K562 (cell line): ENCODE measurements at regions not wholly inside any gene's neighbourhood (a gene's known extent, or its start where the extent isn't known, plus 50 kb on each side); places are given as distances from the start of the nearest gene placed in this dataset.

ENCODE experiments used
- ATAC-seq: fragments of 200-7000 bp; cut with Tn5 transposase; 3 replicates; pipeline ENCODE4 v1.9.1; 2020; ENCODE audit warnings: moderate library complexity
- BruUV-seq: library from RNA; stranded (reverse); fragments of 400-500 nt; replicated peaks from 2 replicates; lab custom pipeline; 2021; lab: Mats Ljungman, UMichigan
- CTCF ChIA-PET: fragments of 300-600 bp; formaldehyde crosslinking; extraction: SDS; loops from one replicate; lab custom pipeline; 2021; ENCODE audit warnings: low intra/inter-chr PET ratio; lab: Yijun Ruan, JAX
- POLR2A ChIA-PET: fragments of 300-600, 350-650 bp; sonication (Branson Sonifier 250); formaldehyde crosslinking; extraction: SDS; loops from one replicate; lab custom pipeline; 2021; ENCODE audit warnings: antibody characterized with exemption, inconsistent platforms; lab: Yijun Ruan, JAX
- DNase-seq, 4 experiments: peaks; one replicate each; pipeline versions ENCODE4 v3.0.0 to v3.0.0-alpha.2; 2011 to 2018; ENCODE audit warnings: low spot score in 3 of 4, mixed read lengths in 3 of 4; ENCODE audit errors: extremely low read depth in 1 of 4
- FAIRE-seq: peaks from 2 replicates; lab custom pipeline; 2011; peaks lifted over from hg19 to GRCh38; lab: Jason Lieb, UNC
- H2AFZ ChIP-seq: 2 replicates; pipeline ENCODE4 v1.6.0; 2011; ENCODE audit warnings: low read depth, low read length, control low read depth, inconsistent platforms
- H3K27ac ChIP-seq: fragments of 200-600 bp; 3 replicates; pipeline ENCODE4 v1.8.0; 2011; ENCODE audit warnings: low read depth, mild to moderate bottlenecking, control low read depth, inconsistent platforms, low read length, moderate library complexity, mixed read lengths; ENCODE audit errors: extremely low read depth
- H3K27me3 ChIP-seq, 2 experiments: fragments of 300-600 bp in 1 of 2; 2 replicates in 1 of 2; 3 replicates in 1 of 2; pipeline versions ENCODE4 v1.6.0 to v1.8.0; 2011; ENCODE audit warnings: inconsistent platforms in 2 of 2, low read length in 2 of 2, mild to moderate bottlenecking in 1 of 2, mixed read lengths in 1 of 2, moderate library complexity in 1 of 2; ENCODE audit not compliant: control insufficient read depth in 2 of 2, insufficient read depth in 2 of 2
- H3K36me3 ChIP-seq: fragments of 300-600 bp; 3 replicates; pipeline ENCODE4 v1.8.0; 2011; ENCODE audit warnings: mild to moderate bottlenecking, low read length, inconsistent platforms; ENCODE audit not compliant: control insufficient read depth, insufficient read depth
- H3K4me1 ChIP-seq, 2 experiments: fragments of 200-600 bp in 1 of 2; replicated peaks in 1 of 2; 2 replicates in 1 of 2; 3 replicates in 1 of 2; pipeline versions ENCODE4 v1.5.1 to v1.8.0; 2011; ENCODE audit warnings: inconsistent platforms in 2 of 2, low read length in 2 of 2, mild to moderate bottlenecking in 1 of 2, mixed read lengths in 1 of 2, moderate library complexity in 1 of 2; ENCODE audit not compliant: control insufficient read depth in 2 of 2, insufficient read depth in 2 of 2
- H3K4me2 ChIP-seq: 2 replicates; pipeline ENCODE4 v1.6.1; 2011; ENCODE audit warnings: low read length, control low read depth, inconsistent platforms, mixed read lengths; ENCODE audit not compliant: insufficient read depth
- H3K4me3 ChIP-seq: fragments of 200-600 bp; sonication (generic), shearing (Covaris generic); 2 replicates; pipeline ENCODE4 v1.5.1; 2016; ENCODE audit warnings: control low read depth, inconsistent platforms
- H3K79me2 ChIP-seq: fragments of 200-600 bp; 3 replicates; pipeline ENCODE4 v1.8.0; 2011; ENCODE audit warnings: low read length, inconsistent platforms; ENCODE audit not compliant: control insufficient read depth, insufficient read depth
- H3K9ac ChIP-seq, 2 experiments: 2 replicates each; pipeline versions ENCODE4 v1.6.0 to v1.6.1; 2011; ENCODE audit warnings: low read depth in 2 of 2, low read length in 2 of 2, control low read depth in 1 of 2, inconsistent platforms in 1 of 2, mild to moderate bottlenecking in 1 of 2, mixed read lengths in 1 of 2; ENCODE audit not compliant: insufficient read depth in 1 of 2
- H3K9me1 ChIP-seq: one replicate; pipeline ENCODE4 v1.6.0; 2011; ENCODE audit warnings: inconsistent platforms, mild to moderate bottlenecking, low read length, moderate library complexity; ENCODE audit not compliant: control insufficient read depth, insufficient read depth
- H3K9me3 ChIP-seq: replicated peaks from 2 replicates; pipeline ENCODE4 v1.5.1; 2011; ENCODE audit warnings: low read depth, low read length, inconsistent platforms; ENCODE audit not compliant: control insufficient read depth, insufficient read depth
- H4K20me1 ChIP-seq: replicated peaks from 2 replicates; pipeline ENCODE4 v1.6.1; 2011; ENCODE audit warnings: low read length, inconsistent platforms, mixed read lengths; ENCODE audit not compliant: control insufficient read depth, insufficient read depth
- CEBPZ ChIP-seq: fragments of 150-350 bp; IDR thresholded peaks from 2 replicates; pipeline ENCODE4 v1.6.1; 2014; ENCODE audit warnings: low read depth, mild to moderate bottlenecking, low read length, borderline replicate concordance
- GABPB1 ChIP-seq: sonication (generic); formaldehyde crosslinking; IDR thresholded peaks from 2 replicates; pipeline ENCODE4 v1.8.0; 2022; ENCODE audit warnings: mild to moderate bottlenecking, missing genetic modification reagents
- RHOXF2B ChIP-seq: fragments of 250-450 bp; sonication (Bioruptor Pico); conservative IDR thresholded peaks from 2 replicates; pipeline ENCODE4 v1.5.1; 2021
- SAP30 ChIP-seq: fragments of 200-600 bp; sonication (generic); IDR thresholded peaks from 2 replicates; pipeline ENCODE4 v1.6.1; 2012; ENCODE audit warnings: borderline replicate concordance, low read depth, mild to moderate bottlenecking, moderate library complexity, low read length, control low read depth, inconsistent platforms; ENCODE audit not compliant: insufficient read depth, poor library complexity, severe bottlenecking
- TAF7 ChIP-seq: fragments of 450-650 bp; IDR thresholded peaks from 2 replicates; pipeline ENCODE4 v1.6.1; 2016; ENCODE audit warnings: missing genetic modification characterization, missing compliant biosample characterization
- ZKSCAN1 ChIP-seq: fragments of 150-350 bp; IDR thresholded peaks from 2 replicates; pipeline ENCODE4 v1.6.1; 2016; ENCODE audit warnings: low read depth, low read length
- ZNF316 ChIP-seq: fragments of 450-650 bp; IDR thresholded peaks from 2 replicates; pipeline ENCODE4 v1.6.1; 2016
- in situ Hi-C: fragments of 300-500 bp; cut with MboI; formaldehyde crosslinking; loops from 4 replicates; pipeline ENCODE4 v1.15.0; 2018; ENCODE audit warnings: inconsistent platforms, mixed read lengths
- intact Hi-C: fragments of 100-400 bp; cut with micrococcal nuclease; formaldehyde crosslinking; loops from 2 replicates; pipeline ENCODE4 v1.14.2; 2022
- TF ChIP-seq, protein P1 (sequence below): fragments of 450-650 bp; formaldehyde crosslinking; IDR thresholded peaks from 2 replicates; pipeline ENCODE4 v1.4.0; 2022; ENCODE audit warnings: missing genetic modification characterization

DNA sequence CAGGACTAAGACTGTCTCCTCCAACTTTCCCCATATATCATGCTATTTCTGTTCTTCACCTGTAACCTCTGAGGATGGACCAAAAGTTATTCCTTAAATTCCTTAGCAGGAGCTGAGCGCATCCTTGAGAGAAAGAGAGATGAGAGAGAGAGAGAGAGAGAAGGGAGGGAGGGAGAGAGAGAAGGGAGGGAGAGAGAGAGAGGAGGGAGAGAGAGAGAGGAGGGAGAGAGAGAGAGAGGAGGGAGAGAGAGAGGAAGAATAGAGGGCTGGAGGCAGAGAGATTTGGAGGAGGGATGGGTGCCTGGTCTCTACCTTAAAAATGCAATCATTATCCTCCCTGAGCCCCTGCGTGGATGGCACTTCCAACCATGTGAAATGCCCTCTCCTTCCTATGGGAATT is 73.6 kb downstream of the BMP2 start (continued):
- no peak for TF ChIP-seq CEBPZ
- TF ChIP-seq ZKSCAN1: no peak
- no peak for TF ChIP-seq SAP30
- TF ChIP-seq, protein P1, sequence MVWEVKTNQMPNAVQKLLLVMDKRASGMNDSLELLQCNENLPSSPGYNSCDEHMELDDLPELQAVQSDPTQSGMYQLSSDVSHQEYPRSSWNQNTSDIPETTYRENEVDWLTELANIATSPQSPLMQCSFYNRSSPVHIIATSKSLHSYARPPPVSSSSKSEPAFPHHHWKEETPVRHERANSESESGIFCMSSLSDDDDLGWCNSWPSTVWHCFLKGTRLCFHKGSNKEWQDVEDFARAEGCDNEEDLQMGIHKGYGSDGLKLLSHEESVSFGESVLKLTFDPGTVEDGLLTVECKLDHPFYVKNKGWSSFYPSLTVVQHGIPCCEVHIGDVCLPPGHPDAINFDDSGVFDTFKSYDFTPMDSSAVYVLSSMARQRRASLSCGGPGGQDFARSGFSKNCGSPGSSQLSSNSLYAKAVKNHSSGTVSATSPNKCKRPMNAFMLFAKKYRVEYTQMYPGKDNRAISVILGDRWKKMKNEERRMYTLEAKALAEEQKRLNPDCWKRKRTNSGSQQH: no peak
- TF ChIP-seq GABPB1 (CRISPR knock-in tag): no peak

DNA sequence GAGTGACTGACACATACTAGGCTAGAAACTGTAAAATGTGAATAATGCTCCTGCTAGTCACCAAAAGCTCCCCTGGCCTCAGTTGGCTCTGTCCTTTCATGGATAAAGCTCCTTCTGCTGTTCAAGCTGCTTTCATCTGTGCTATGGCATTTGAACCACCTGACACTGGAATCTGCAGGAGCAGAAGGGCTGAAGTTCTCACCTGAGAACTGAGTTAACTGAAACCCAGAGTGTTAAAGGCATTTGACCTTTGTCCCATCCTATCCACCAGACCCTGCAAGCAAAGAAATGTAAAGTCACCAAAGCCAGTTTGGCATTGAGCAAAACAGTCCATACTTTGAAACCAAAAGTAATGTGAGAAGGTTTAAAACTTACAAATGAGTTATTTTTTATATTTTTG is 77.7 kb downstream of the BMP2 start:
- H3K9me1 ChIP-seq: no peaks in the 10 kb centered on the region
- H3K36me3 ChIP-seq: no peaks in the 10 kb centered on the region
- no peak overlapping the region for H3K4me2 ChIP-seq
- no peak overlapping the region for H3K9ac ChIP-seq
- H3K27me3 ChIP-seq: no peaks in the 10 kb centered on the region
- ATAC-seq: no peak
- no peaks in the 10 kb centered on the region for H3K9me3 ChIP-seq
- no peak overlapping the region for H2AFZ ChIP-seq
- TF ChIP-seq ZNF316: no peak
- TF ChIP-seq RHOXF2B: no peak
- TF ChIP-seq TAF7 (tag): no peak
- TF ChIP-seq, all 486 proteins: peak for 0
- Histone ChIP-seq H4K20me1 (no peaks in the 10 kb centered on the region), H3K4me3 (no peak overlapping the region), H3K4me1 (no peaks in the 10 kb centered on the region), H3K27ac (no peak overlapping the region), H3K79me2 (no peaks in the 10 kb centered on the region)
- intact Hi-C loops (no loop called here), in situ Hi-C loops (no loop called here)
- POLR2A ChIA-PET: no interaction called here
- FAIRE-seq: no peak
- BruUV-seq: no TSS peak
- no peak for DNase-seq
- CTCF ChIA-PET: no interaction called here
